HCT116 (cell line): ENCODE measurements at regions not wholly inside any gene's neighbourhood (a gene's known extent, or its start where the extent isn't known, plus 50 kb on each side); places are given as distances from the start of the nearest gene placed in this dataset.

Experiments
- ATAC-seq: fragments of 200-7000 bp; cut with Tn5 transposase; 2 replicates; pipeline ENCODE4 v1.9.1; 2020; ENCODE audit warnings: mild to moderate bottlenecking, moderate library complexity
- BruUV-seq: library from RNA; stranded (reverse); fragments of 400-500 nt; replicated peaks from 2 replicates; lab custom pipeline; 2021; lab: Mats Ljungman, UMichigan
- CTCF ChIA-PET: fragments of 300-600 bp; sonication (Branson Sonifier 250); formaldehyde crosslinking; loops from one replicate; lab custom pipeline; 2021; ENCODE audit warnings: antibody characterized with exemption; lab: Charles Lee
- POLR2A ChIA-PET: fragments of 300-600, 350-600 bp; sonication (Branson Sonifier 250); formaldehyde crosslinking; loops from one replicate; lab custom pipeline; 2021; ENCODE audit warnings: antibody characterized with exemption; lab: Charles Lee
- RAD21 ChIA-PET, 2 experiments: fragments of 300-600 bp; sonication (Branson Sonifier 250); formaldehyde crosslinking; loops; one replicate each; lab custom pipeline; 2023; ENCODE audit warnings: low total read pairs in 2 of 2; ENCODE audit not compliant: uncharacterized antibody in 2 of 2, unreplicated experiment in 2 of 2, low non-redundant PET in 1 of 2; lab: Charles Lee
- DNase-seq: peaks from one replicate; pipeline ENCODE4 v3.0.0-alpha.2; 2010; ENCODE audit warnings: low read depth, low spot score
- H2AFZ ChIP-seq: fragments of 200-600 bp; shearing (Covaris generic), sonication (generic); 2 replicates; pipeline ENCODE4 v1.6.1; 2017; ENCODE audit warnings: low read depth, mixed run types, mixed read lengths, antibody characterized with exemption, low read length; ENCODE audit not compliant: poor library complexity, severe bottlenecking
- H3K27ac ChIP-seq: 2 replicates; pipeline ENCODE4 v1.5.1; 2012; ENCODE audit warnings: low read depth, low read length
- H3K27me3 ChIP-seq: fragments of 200-600 bp; sonication (generic); 2 replicates; pipeline ENCODE4 v1.6.1; 2016; ENCODE audit warnings: mixed run types, low read length, mixed read lengths; ENCODE audit not compliant: insufficient read depth
- H3K36me3 ChIP-seq, 2 experiments: fragments of 200-500 bp in 1 of 2; fragments of 200-600 bp in 1 of 2; sonication (Bioruptor generic) in 1 of 2; sonication (generic) in 1 of 2; 2 replicates each; pipeline versions ENCODE4 v1.5.1 to v1.6.1; 2014 to 2016; ENCODE audit warnings: low read length in 2 of 2, inconsistent platforms in 1 of 2, mixed read lengths in 1 of 2, mixed run types in 1 of 2; ENCODE audit not compliant: insufficient read depth in 2 of 2, control insufficient read depth in 1 of 2
- H3K4me1 ChIP-seq, 2 experiments: fragments of 200-600 bp in 1 of 2; sonication (generic) in 1 of 2; 2 replicates each; pipeline versions ENCODE4 v1.5.1 to v1.6.1; 2012 to 2017; ENCODE audit warnings: low read length in 2 of 2, inconsistent platforms in 1 of 2, mild to moderate bottlenecking in 1 of 2, mixed read lengths in 1 of 2, mixed run types in 1 of 2, moderate library complexity in 1 of 2; ENCODE audit not compliant: insufficient read depth in 2 of 2, control insufficient read depth in 1 of 2
- H3K4me2 ChIP-seq: fragments of 200-600 bp; sonication (generic); 2 replicates; pipeline ENCODE4 v1.6.1; 2017; ENCODE audit warnings: mixed run types, low read length, mixed read lengths
- H3K4me3 ChIP-seq, 2 experiments: fragments of 200-600 bp in 1 of 2; sonication (generic) in 1 of 2; replicated peaks in 1 of 2; 2 replicates each; pipeline ENCODE4 v1.5.1; 2011 to 2016; ENCODE audit warnings: low read length in 2 of 2, control low read depth in 1 of 2, low read depth in 1 of 2, mild to moderate bottlenecking in 1 of 2, mixed read lengths in 1 of 2, mixed run types in 1 of 2
- H3K79me2 ChIP-seq: fragments of 200-600 bp; sonication (generic); 2 replicates; pipeline ENCODE4 v1.6.1; 2017; ENCODE audit warnings: mild to moderate bottlenecking, mixed run types, low read length, moderate library complexity, mixed read lengths; ENCODE audit not compliant: insufficient read depth
- H3K9ac ChIP-seq: fragments of 200-600 bp; sonication (generic); 2 replicates; pipeline ENCODE4 v1.6.1; 2016; ENCODE audit warnings: low read length, mixed read lengths
- H3K9me2 ChIP-seq: fragments of 200-600 bp; sonication (generic), shearing (Covaris generic); 2 replicates; pipeline ENCODE4 v1.6.1; 2017; ENCODE audit warnings: mixed run types, mild to moderate bottlenecking, moderate library complexity; ENCODE audit not compliant: insufficient read depth
- H3K9me3 ChIP-seq, 2 experiments: fragments of 200-500 bp in 1 of 2; fragments of 200-600 bp in 1 of 2; sonication (Bioruptor generic) in 1 of 2; sonication (generic) in 1 of 2; 2 replicates each; pipeline ENCODE4 v1.6.1; 2014 to 2017; ENCODE audit warnings: low read length in 2 of 2, mixed read lengths in 2 of 2, inconsistent platforms in 1 of 2, low read depth in 1 of 2, mild to moderate bottlenecking in 1 of 2, mixed run types in 1 of 2, moderate library complexity in 1 of 2; ENCODE audit not compliant: control insufficient read depth in 1 of 2, insufficient read depth in 1 of 2
- H4K20me1 ChIP-seq: fragments of 200-600 bp; sonication (generic), shearing (Covaris generic); 2 replicates; pipeline ENCODE4 v1.6.1; 2017; ENCODE audit warnings: mixed run types, mild to moderate bottlenecking, moderate library complexity; ENCODE audit not compliant: insufficient read depth
- CBX3 ChIP-seq: IDR thresholded peaks from 2 replicates; pipeline ENCODE4 v1.6.1; 2012; ENCODE audit warnings: low read depth
- ELF1 ChIP-seq: IDR thresholded peaks from 2 replicates; pipeline ENCODE4 v1.6.1; 2012; ENCODE audit warnings: low read depth, borderline replicate concordance
- EZH2phosphoT487 ChIP-seq: fragments of 200-600 bp; IDR thresholded peaks from 2 replicates; pipeline ENCODE4 v1.6.1; 2018; ENCODE audit warnings: antibody characterized with exemption, borderline replicate concordance
- POLR2A ChIP-seq: IDR thresholded peaks from 2 replicates; pipeline ENCODE4 v1.7.0; 2011; ENCODE audit warnings: borderline replicate concordance; ENCODE audit not compliant: insufficient read depth, insufficient read length; ENCODE audit errors: extremely low read depth
- RAD21 ChIP-seq: IDR thresholded peaks from 2 replicates; pipeline ENCODE4 v1.6.1; 2012; ENCODE audit warnings: low read depth, mild to moderate bottlenecking
- SIN3A ChIP-seq: IDR thresholded peaks from 2 replicates; pipeline ENCODE4 v1.6.1; 2012; ENCODE audit warnings: low read depth
- SP1 ChIP-seq: IDR thresholded peaks from 2 replicates; pipeline ENCODE4 v1.6.1; 2012; ENCODE audit warnings: low read depth
- SRF ChIP-seq: IDR thresholded peaks from 2 replicates; pipeline ENCODE4 v1.6.1; 2012; ENCODE audit warnings: low read depth
- YY1 ChIP-seq: IDR thresholded peaks from 2 replicates; pipeline ENCODE4 v1.6.1; 2011; ENCODE audit warnings: low read length, low read depth, moderate library complexity, mild to moderate bottlenecking; ENCODE audit not compliant: insufficient replicate concordance; ENCODE audit errors: extremely low read depth
- ZFX ChIP-seq: fragments of 450-650 bp; IDR thresholded peaks from 2 replicates; pipeline ENCODE4 v1.6.1; 2017
- ZNF274 ChIP-seq: fragments of 200-500 bp; sonication (Bioruptor generic); IDR thresholded peaks from 2 replicates; pipeline ENCODE4 v1.6.1; 2014; ENCODE audit warnings: mild to moderate bottlenecking, low read depth, low read length, inconsistent platforms
- intact Hi-C: fragments of 100-400 bp; cut with micrococcal nuclease; formaldehyde crosslinking; loops from 2 replicates; pipeline ENCODE4 v1.10.0; 2022
- TF ChIP-seq, protein P1 (sequence below): IDR thresholded peaks from 2 replicates; pipeline ENCODE4 v1.6.1; 2012
- TF ChIP-seq, protein P2 (sequence below), 3 experiments: fragments of 200-600 bp in 1 of 3; sonication (generic) in 1 of 3; IDR thresholded peaks in 2 of 3; conservative IDR thresholded peaks in 1 of 3; 2 replicates each; pipeline ENCODE4 v1.5.1; 2012 to 2017; ENCODE audit warnings: low read depth in 2 of 3, low read length in 2 of 3, antibody characterized with exemption in 1 of 3, borderline replicate concordance in 1 of 3, control low read depth in 1 of 3, mild to moderate bottlenecking in 1 of 3, mixed read lengths in 1 of 3, mixed run types in 1 of 3, moderate library complexity in 1 of 3; ENCODE audit not compliant: insufficient read depth in 1 of 3
- TF ChIP-seq, protein P3 (sequence below): IDR thresholded peaks from 2 replicates; pipeline ENCODE4 v1.6.1; 2012; ENCODE audit warnings: low read depth

DNA sequence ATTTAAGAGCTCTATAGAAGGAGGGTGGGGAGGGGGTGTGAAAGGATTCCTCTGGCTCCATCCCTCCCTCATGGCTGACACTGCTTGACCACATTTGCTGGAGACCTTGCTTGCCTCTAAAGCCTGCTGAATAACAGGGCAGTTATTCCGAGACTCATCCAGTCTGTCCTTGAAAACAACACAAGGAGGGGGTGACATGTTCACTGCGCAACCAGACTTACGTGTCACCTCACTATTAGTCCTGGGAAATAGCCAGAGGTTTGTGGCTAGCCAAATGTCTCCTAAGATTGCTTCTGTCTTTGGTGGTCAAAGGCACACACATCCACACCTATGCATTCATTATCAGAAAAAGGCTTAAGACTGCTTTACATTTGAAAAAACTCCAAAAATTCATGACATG lies 256.2 kb upstream of the SKOR2 start:
- DNase-seq = no peak
- Histone ChIP-seq H3K4me1 (no peaks in the 10 kb centered on the region), H3K9ac (no peak overlapping the region), H3K9me2 (no peaks in the 10 kb centered on the region), H3K36me3 (no peaks in the 10 kb centered on the region), H3K27ac (no peak overlapping the region), H3K4me2 (no peak overlapping the region), H3K27me3 (no peaks in the 10 kb centered on the region), H3K9me3 (no peaks in the 10 kb centered on the region), H3K4me3 (no peak overlapping the region), H2AFZ (no peak overlapping the region), H4K20me1 (no peaks in the 10 kb centered on the region), H3K79me2 (no peaks in the 10 kb centered on the region)
- CTCF ChIA-PET = no interaction called here
- BruUV-seq = no TSS peak
- POLR2A ChIA-PET = no interaction called here
- TF ChIP-seq RAD21 (no peak), YY1 (no peak), SIN3A (no peak), CBX3 (no peak), SRF (no peak)
- TF ChIP-seq, protein P1, sequence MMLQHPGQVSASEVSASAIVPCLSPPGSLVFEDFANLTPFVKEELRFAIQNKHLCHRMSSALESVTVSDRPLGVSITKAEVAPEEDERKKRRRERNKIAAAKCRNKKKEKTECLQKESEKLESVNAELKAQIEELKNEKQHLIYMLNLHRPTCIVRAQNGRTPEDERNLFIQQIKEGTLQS = no peak
- TF ChIP-seq, protein P2, sequence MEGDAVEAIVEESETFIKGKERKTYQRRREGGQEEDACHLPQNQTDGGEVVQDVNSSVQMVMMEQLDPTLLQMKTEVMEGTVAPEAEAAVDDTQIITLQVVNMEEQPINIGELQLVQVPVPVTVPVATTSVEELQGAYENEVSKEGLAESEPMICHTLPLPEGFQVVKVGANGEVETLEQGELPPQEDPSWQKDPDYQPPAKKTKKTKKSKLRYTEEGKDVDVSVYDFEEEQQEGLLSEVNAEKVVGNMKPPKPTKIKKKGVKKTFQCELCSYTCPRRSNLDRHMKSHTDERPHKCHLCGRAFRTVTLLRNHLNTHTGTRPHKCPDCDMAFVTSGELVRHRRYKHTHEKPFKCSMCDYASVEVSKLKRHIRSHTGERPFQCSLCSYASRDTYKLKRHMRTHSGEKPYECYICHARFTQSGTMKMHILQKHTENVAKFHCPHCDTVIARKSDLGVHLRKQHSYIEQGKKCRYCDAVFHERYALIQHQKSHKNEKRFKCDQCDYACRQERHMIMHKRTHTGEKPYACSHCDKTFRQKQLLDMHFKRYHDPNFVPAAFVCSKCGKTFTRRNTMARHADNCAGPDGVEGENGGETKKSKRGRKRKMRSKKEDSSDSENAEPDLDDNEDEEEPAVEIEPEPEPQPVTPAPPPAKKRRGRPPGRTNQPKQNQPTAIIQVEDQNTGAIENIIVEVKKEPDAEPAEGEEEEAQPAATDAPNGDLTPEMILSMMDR (IDR thresholded peaks at IDR 0.05 in 2 of 3, conservative IDR thresholded peaks at IDR 0.05 in 1 of 3; ENCODE audit: borderline replicate concordance in 1 of 3, insufficient read depth in 1 of 3, low read depth in 2 of 3, low read length in 2 of 3) = no peak
- RAD21 ChIA-PET = no interaction called here
- intact Hi-C loops = no loop called here
- no peak for ATAC-seq

DNA sequence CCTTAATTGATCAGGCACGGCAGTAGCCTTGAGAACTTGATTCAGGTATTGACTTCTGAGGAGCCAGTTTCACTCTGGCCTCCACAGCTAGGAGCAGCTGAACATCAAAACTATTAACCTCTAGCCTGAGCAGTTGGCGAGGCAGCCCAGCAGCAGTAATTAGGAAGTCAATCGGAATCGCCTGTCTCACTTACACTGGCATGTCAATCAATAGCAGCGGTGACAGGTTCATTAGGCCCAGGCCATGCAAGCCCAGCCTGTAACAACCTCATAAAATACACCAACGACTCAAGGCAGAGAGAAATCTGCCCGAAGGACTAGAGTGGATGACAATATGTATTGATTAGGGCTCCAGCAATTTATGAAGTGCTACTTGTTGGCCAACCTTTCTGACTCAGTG lies 255.4 kb upstream of the SKOR2 start:
- H3K9me2 ChIP-seq = no peaks in the 10 kb centered on the region
- CTCF ChIA-PET = no interaction called here
- no peaks in the 10 kb centered on the region for H3K36me3 ChIP-seq
- RAD21 ChIA-PET = no interaction called here
- no peaks in the 10 kb centered on the region for H3K9me3 ChIP-seq
- no peak overlapping the region for H3K9ac ChIP-seq
- H3K79me2 ChIP-seq = no peaks in the 10 kb centered on the region
- POLR2A ChIA-PET = no interaction called here
- H3K27ac ChIP-seq = no peak overlapping the region
- DNase-seq (no peak), ATAC-seq (no peak)
- peaks cover 5% of the 10 kb centered on the region; the same call in 1 of the 2 replicates for H3K27me3 ChIP-seq
- intact Hi-C loops = no loop called here
- no peak for TF ChIP-seq SP1
- no peak for TF ChIP-seq ELF1
- TF ChIP-seq ZNF274 = no peak
- TF ChIP-seq POLR2A = no peak
- no peak for TF ChIP-seq ZFX
- TF ChIP-seq, protein P3, sequence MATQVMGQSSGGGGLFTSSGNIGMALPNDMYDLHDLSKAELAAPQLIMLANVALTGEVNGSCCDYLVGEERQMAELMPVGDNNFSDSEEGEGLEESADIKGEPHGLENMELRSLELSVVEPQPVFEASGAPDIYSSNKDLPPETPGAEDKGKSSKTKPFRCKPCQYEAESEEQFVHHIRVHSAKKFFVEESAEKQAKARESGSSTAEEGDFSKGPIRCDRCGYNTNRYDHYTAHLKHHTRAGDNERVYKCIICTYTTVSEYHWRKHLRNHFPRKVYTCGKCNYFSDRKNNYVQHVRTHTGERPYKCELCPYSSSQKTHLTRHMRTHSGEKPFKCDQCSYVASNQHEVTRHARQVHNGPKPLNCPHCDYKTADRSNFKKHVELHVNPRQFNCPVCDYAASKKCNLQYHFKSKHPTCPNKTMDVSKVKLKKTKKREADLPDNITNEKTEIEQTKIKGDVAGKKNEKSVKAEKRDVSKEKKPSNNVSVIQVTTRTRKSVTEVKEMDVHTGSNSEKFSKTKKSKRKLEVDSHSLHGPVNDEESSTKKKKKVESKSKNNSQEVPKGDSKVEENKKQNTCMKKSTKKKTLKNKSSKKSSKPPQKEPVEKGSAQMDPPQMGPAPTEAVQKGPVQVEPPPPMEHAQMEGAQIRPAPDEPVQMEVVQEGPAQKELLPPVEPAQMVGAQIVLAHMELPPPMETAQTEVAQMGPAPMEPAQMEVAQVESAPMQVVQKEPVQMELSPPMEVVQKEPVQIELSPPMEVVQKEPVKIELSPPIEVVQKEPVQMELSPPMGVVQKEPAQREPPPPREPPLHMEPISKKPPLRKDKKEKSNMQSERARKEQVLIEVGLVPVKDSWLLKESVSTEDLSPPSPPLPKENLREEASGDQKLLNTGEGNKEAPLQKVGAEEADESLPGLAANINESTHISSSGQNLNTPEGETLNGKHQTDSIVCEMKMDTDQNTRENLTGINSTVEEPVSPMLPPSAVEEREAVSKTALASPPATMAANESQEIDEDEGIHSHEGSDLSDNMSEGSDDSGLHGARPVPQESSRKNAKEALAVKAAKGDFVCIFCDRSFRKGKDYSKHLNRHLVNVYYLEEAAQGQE = no peak
- no peak for TF ChIP-seq EZH2phosphoT487
- no peak for TF ChIP-seq RAD21
- no peak overlapping the region for H2AFZ ChIP-seq
- H3K4me3 ChIP-seq = no peak overlapping the region
- no peaks in the 10 kb centered on the region for H3K4me1 ChIP-seq
- no peak overlapping the region for H3K4me2 ChIP-seq
- BruUV-seq = no TSS peak
- no peaks in the 10 kb centered on the region for H4K20me1 ChIP-seq
